HG02852 (cell line): ENCODE measurements at regions not wholly inside any gene's neighbourhood (a gene's known extent, or its start where the extent isn't known, plus 50 kb on each side); places are given as distances from the start of the nearest gene placed in this dataset.

Source experiments
- ATAC-seq: cut with Tn5 transposase; IDR thresholded peaks from one replicate; pipeline ENCODE4 v1.9.1; 2021; ENCODE audit warnings: mild to moderate bottlenecking, moderate library complexity; ENCODE audit not compliant: unreplicated experiment

- peak; percentile 85 for ATAC-seq
Measured at GRCh38 chr7:12067156-12067831, 143.8 kb upstream of the TMEM106B start.

- ATAC-seq: no peak
Measured at GRCh38 chr7:12069757-12070156, 141.3 kb upstream of the TMEM106B start.

- no peak for ATAC-seq
Measured at GRCh38 chr7:12074889-12075288, 136.2 kb upstream of the TMEM106B start.

- no peak for ATAC-seq
Measured at GRCh38 chr7:12080006-12080405, 131.1 kb upstream of the TMEM106B start.

- no peak for ATAC-seq
Measured at GRCh38 chr7:12085516-12085915, 125.6 kb upstream of the TMEM106B start.

- no peak for ATAC-seq
Measured at GRCh38 chr7:12089951-12090756, 120.9 kb upstream of the TMEM106B start.

GRCh38 chr7:12090757-12091221 is 120.3 kb upstream of the TMEM106B start:
- no peak for ATAC-seq

GRCh38 chr7:12091231-12091630 is 119.9 kb upstream of the TMEM106B start:
- ATAC-seq: no peak

- no peak for ATAC-seq
Measured at GRCh38 chr7:12092499-12093130, 118.5 kb upstream of the TMEM106B start.

GRCh38 chr7:12093365-12093764 is 117.7 kb upstream of the TMEM106B start:
- no peak for ATAC-seq

GRCh38 chr7:12094365-12094921 is 116.7 kb upstream of the TMEM106B start:
- no peak for ATAC-seq

- no peak for ATAC-seq
Measured at GRCh38 chr7:12102126-12102525, 109.0 kb upstream of the TMEM106B start.

- ATAC-seq: no peak
Measured at GRCh38 chr7:12102527-12102926, 108.6 kb upstream of the TMEM106B start.

GRCh38 chr7:12103948-12104347 is 107.1 kb upstream of the TMEM106B start:
- no peak for ATAC-seq

- no peak for ATAC-seq
Measured at GRCh38 chr7:12107381-12107780, 103.7 kb upstream of the TMEM106B start.

GRCh38 chr7:12107841-12108254 is 103.2 kb upstream of the TMEM106B start:
- ATAC-seq: no peak

GRCh38 chr7:12110425-12110824 is 100.7 kb upstream of the TMEM106B start:
- ATAC-seq: no peak

GRCh38 chr7:12111422-12112405 is 99.4 kb upstream of the TMEM106B start:
- ATAC-seq: no peak

GRCh38 chr7:12117170-12117569 is 93.9 kb upstream of the TMEM106B start:
- no peak for ATAC-seq

GRCh38 chr7:12119620-12120303 is 91.3 kb upstream of the TMEM106B start:
- no peak for ATAC-seq
